Fibroblast of lung (primary cell): ENCODE measurements at regions not wholly inside any gene's neighbourhood (a gene's known extent, or its start where the extent isn't known, plus 50 kb on each side); places are given as distances from the start of the nearest gene placed in this dataset.

ENCODE experiments used
- EZH2 ChIP-seq: IDR thresholded peaks from 2 replicates; pipeline ENCODE4 v1.5.1; 2012; ENCODE audit warnings: low read length, control low read depth, mild to moderate bottlenecking; ENCODE audit errors: missing control alignments
- TF ChIP-seq, protein P1 (sequence below), 2 donors: IDR thresholded peaks in 1 of 2; conservative IDR thresholded peaks in 1 of 2; 1 replicate in 1 of 2; 2 replicates in 1 of 2; pipeline ENCODE4 v1.5.1; 2011 to 2012; ENCODE audit warnings: low read length in 2 of 2, control low read depth in 1 of 2, inconsistent platforms in 1 of 2, low read depth in 1 of 2, mild to moderate bottlenecking in 1 of 2

DNA sequence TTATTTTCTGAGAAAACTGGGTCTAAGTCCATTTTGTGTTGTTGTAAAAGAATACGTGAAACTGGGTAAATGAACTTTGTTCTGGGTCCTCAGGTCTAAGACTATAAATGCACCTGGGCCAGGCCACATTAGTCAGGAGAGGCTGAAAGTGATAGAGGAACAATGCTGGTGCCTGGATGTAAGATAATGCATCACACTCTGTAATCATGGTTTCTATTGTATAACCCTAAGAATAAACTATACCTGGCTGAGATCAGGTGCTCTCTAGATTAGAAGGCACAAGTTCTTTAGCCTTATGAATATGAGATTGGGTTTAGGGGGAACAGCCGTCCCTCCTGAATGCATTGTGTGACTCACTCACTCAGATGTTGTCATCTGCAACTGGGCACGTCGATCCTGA, 675.5 kb downstream of the HTR1A start:
- TF ChIP-seq, protein P1, sequence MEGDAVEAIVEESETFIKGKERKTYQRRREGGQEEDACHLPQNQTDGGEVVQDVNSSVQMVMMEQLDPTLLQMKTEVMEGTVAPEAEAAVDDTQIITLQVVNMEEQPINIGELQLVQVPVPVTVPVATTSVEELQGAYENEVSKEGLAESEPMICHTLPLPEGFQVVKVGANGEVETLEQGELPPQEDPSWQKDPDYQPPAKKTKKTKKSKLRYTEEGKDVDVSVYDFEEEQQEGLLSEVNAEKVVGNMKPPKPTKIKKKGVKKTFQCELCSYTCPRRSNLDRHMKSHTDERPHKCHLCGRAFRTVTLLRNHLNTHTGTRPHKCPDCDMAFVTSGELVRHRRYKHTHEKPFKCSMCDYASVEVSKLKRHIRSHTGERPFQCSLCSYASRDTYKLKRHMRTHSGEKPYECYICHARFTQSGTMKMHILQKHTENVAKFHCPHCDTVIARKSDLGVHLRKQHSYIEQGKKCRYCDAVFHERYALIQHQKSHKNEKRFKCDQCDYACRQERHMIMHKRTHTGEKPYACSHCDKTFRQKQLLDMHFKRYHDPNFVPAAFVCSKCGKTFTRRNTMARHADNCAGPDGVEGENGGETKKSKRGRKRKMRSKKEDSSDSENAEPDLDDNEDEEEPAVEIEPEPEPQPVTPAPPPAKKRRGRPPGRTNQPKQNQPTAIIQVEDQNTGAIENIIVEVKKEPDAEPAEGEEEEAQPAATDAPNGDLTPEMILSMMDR (conservative IDR thresholded peaks at IDR 0.05 in 1 of 2, IDR thresholded peaks at IDR 0.05 in 1 of 2; ENCODE audit: low read depth in 1 of 2, low read length in 2 of 2), result no peak
- TF ChIP-seq EZH2, result no peak
